ENCODE measurements at regions not wholly inside any gene's neighbourhood (a gene's known extent, or its start where the extent isn't known, plus 50 kb on each side); places are given as distances from the start of the nearest gene placed in this dataset.

- H3K4me1 Mint-ChIP-seq (ENCODE audit: low read depth), result peaks cover 30% of the 10 kb centered on the region
- H3K9me3 Mint-ChIP-seq (ENCODE audit: low read depth), result no peaks in the 10 kb centered on the region
- DNase-seq (ENCODE audit: low spot score, unreplicated experiment), result no peak
- H3K4me3 Mint-ChIP-seq (ENCODE audit: low read depth), result no peak overlapping the region
- TF ChIP-seq, protein P1, sequence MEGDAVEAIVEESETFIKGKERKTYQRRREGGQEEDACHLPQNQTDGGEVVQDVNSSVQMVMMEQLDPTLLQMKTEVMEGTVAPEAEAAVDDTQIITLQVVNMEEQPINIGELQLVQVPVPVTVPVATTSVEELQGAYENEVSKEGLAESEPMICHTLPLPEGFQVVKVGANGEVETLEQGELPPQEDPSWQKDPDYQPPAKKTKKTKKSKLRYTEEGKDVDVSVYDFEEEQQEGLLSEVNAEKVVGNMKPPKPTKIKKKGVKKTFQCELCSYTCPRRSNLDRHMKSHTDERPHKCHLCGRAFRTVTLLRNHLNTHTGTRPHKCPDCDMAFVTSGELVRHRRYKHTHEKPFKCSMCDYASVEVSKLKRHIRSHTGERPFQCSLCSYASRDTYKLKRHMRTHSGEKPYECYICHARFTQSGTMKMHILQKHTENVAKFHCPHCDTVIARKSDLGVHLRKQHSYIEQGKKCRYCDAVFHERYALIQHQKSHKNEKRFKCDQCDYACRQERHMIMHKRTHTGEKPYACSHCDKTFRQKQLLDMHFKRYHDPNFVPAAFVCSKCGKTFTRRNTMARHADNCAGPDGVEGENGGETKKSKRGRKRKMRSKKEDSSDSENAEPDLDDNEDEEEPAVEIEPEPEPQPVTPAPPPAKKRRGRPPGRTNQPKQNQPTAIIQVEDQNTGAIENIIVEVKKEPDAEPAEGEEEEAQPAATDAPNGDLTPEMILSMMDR (IDR thresholded peaks at IDR 0.05; ENCODE audit: unreplicated experiment), result no peak
- H3K36me3 Mint-ChIP-seq (ENCODE audit: insufficient read depth), result no peaks in the 10 kb centered on the region
- no peak overlapping the region for H3K27ac Mint-ChIP-seq
- peaks cover 4% of the 10 kb centered on the region for H3K27me3 Mint-ChIP-seq
These were observed 110.7 kb downstream of the ETS2 start for GRCh38 chr21:38916214-38916964.

DNA sequence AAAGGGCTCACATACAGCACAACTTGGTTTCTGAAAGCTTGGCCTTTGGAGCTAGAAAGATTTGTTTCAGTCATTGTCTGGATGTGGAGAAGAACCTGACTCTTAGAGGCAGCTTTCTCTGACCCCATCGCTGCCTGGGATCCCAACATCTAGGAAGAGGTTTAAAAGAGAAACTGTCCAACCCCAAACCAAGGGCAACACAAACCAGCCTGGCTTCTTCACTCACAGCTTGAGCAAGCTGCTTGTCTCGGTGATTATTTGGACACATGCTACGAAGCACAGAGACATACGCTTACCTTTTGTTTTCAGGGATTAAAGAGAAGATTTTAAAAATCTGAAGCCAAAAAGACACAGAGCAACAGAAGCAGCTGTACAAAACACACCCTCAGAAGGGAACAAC lies 109.8 kb downstream of the ETS2 start:
- Mint-ChIP-seq H3K4me1 (ENCODE audit: low read depth) (peaks cover 28% of the 10 kb centered on the region), H3K27me3 (peaks cover 5% of the 10 kb centered on the region), H3K27ac (no peak overlapping the region), H3K36me3 (ENCODE audit: insufficient read depth) (no peaks in the 10 kb centered on the region), H3K9me3 (ENCODE audit: low read depth) (no peaks in the 10 kb centered on the region), H3K4me3 (ENCODE audit: low read depth) (no peak overlapping the region)
- TF ChIP-seq, protein P1 (IDR thresholded peaks at IDR 0.05; ENCODE audit: unreplicated experiment), result no peak
- DNase-seq (ENCODE audit: low spot score, unreplicated experiment), result no peak

DNA sequence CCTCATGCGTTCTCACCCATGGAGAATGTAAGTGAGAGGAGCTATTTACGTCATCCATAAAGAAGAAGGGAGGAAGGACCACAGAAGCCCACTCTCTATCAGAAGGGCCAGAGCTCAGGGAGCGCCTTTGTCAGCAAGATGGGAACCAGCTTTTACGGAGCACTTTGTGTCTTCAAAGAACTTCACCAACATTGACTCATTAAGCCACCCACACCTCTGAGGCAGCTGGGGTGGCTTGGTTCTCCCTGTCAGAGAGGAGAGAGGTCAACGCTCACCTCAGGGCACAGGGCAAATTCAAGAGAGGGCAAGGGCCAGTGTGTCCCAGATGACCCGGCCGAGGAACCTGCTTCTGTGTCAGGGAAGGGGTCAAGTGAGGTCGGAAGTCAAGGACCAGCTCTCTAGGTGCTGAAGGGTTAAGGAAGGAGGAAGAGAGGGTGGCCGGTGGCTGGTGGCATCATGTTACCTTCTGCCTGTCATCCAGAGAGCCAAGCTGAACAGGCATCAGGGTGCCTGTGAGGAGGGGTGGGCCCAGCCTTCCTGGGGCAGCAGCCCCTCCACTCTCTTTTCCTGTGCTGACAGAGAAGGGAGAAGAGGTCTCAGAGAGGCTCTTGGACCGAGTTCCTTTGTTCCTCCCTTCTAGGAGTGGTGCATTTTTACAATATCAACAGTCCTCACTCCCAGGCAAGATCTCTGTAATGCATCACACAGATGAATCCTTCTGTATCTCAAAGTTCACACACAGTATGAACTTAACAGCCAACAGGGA lies 109.0 kb downstream of the ETS2 start:
- Mint-ChIP-seq H3K4me1 (ENCODE audit: low read depth) (peaks cover 27% of the 10 kb centered on the region), H3K36me3 (ENCODE audit: insufficient read depth) (no peaks in the 10 kb centered on the region), H3K4me3 (ENCODE audit: low read depth) (no peak overlapping the region), H3K27me3 (peaks cover 5% of the 10 kb centered on the region), H3K9me3 (ENCODE audit: low read depth) (no peaks in the 10 kb centered on the region), H3K27ac (no peak overlapping the region)
- TF ChIP-seq, protein P1 (IDR thresholded peaks at IDR 0.05; ENCODE audit: unreplicated experiment), result no peak
- DNase-seq (ENCODE audit: low spot score, unreplicated experiment), result no peak

- TF ChIP-seq, protein P1 (IDR thresholded peaks at IDR 0.05; ENCODE audit: unreplicated experiment), result no peak
- Mint-ChIP-seq H3K4me3 (ENCODE audit: low read depth) (no peak overlapping the region), H3K9me3 (ENCODE audit: low read depth) (no peaks in the 10 kb centered on the region), H3K27me3 (peaks cover 5% of the 10 kb centered on the region), H3K27ac (no peak overlapping the region), H3K36me3 (ENCODE audit: insufficient read depth) (no peaks in the 10 kb centered on the region), H3K4me1 (ENCODE audit: low read depth) (peaks cover 22% of the 10 kb centered on the region)
- DNase-seq (ENCODE audit: low spot score, unreplicated experiment), result no peak
These were observed 108.3 kb downstream of the ETS2 start for GRCh38 chr21:38913893-38914527.

GRCh38 chr21:38913120-38913892 lies 107.6 kb downstream of the ETS2 start:
- peak; percentile 53 for DNase-seq (ENCODE audit: low spot score, unreplicated experiment)
- peaks cover 7% of the 10 kb centered on the region for H3K27me3 Mint-ChIP-seq
- H3K9me3 Mint-ChIP-seq (ENCODE audit: low read depth), result no peaks in the 10 kb centered on the region
- TF ChIP-seq, protein P1 (IDR thresholded peaks at IDR 0.05; ENCODE audit: unreplicated experiment), result no peak
- H3K36me3 Mint-ChIP-seq (ENCODE audit: insufficient read depth), result no peaks in the 10 kb centered on the region
- peaks cover 16% of the 10 kb centered on the region for H3K4me1 Mint-ChIP-seq (ENCODE audit: low read depth)
- no peak overlapping the region for H3K4me3 Mint-ChIP-seq (ENCODE audit: low read depth)
- H3K27ac Mint-ChIP-seq, result no peak overlapping the region

Data from progenitor cell of endocrine pancreas (in vitro differentiated cells).